Ovary (tissue), 3 donors: ENCODE measurements at regions not wholly inside any gene's neighbourhood (a gene's known extent, or its start where the extent isn't known, plus 50 kb on each side); places are given as distances from the start of the nearest gene placed in this dataset.

Experiments
- CTCF ChIP-seq, 3 donors: fragments of 450-650 bp in 2 of 3; fragments of 200-600 bp in 1 of 3; IDR thresholded peaks; one replicate each; pipeline versions ENCODE4 v1.5.1 to v1.8.0; 2016 to 2022; ENCODE audit warnings: antibody characterized with exemption in 3 of 3, mild to moderate bottlenecking in 1 of 3
- EP300 ChIP-seq: sonication (generic); formaldehyde crosslinking; IDR thresholded peaks from one replicate; pipeline ENCODE4 v1.6.1; 2017; ENCODE audit warnings: antibody characterized with exemption
- POLR2A ChIP-seq: fragments of 450-650 bp; IDR thresholded peaks from one replicate; pipeline ENCODE4 v1.6.1; 2017; ENCODE audit warnings: antibody characterized with exemption, mild to moderate bottlenecking, moderate library complexity
- donor health status: DM: no; HTN: no; CAD: no.

GRCh38 chr1:112841825-112842224 is 114.2 kb downstream of the SLC16A1 start:
- TF ChIP-seq CTCF (IDR thresholded peaks at IDR 0.05) (no peak), POLR2A (no peak), EP300 (no peak)
